ENCODE measurements at regions not wholly inside any gene's neighbourhood (a gene's known extent, or its start where the extent isn't known, plus 50 kb on each side); places are given as distances from the start of the nearest gene placed in this dataset.

DNA sequence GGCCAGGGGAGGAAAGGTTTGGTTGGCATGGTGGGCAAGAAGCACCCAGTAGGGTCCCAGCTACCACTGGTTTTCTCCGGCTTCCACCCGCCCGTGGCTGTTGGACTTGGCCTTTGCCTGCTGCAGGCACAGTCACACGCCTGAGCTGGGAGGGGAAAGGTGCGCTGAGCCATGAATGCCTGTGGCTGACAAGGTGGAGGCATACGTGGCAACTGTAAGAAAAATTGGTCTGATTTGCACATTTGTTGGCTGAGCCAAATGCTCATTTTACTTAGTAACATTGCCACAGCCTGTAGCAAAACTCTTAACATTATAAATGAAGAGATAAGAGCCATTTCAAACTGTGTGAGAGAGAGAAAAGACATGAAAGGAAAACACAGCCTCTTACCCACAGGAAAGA lies 191.6 kb downstream of the PTPRC start:
- intact Hi-C loops (cut with micrococcal nuclease; ENCODE audit: unreplicated experiment) = no loop called here
- no peak overlapping the region for H3K27ac ChIP-seq (ENCODE audit: low read depth, low read length, poor library complexity, severe bottlenecking)
- DNase-seq (ENCODE audit: low spot score) = no peak
- H3K4me3 ChIP-seq (ENCODE audit: low read depth, low read length, poor library complexity, severe bottlenecking) = no peak overlapping the region
- ChIA-PET CTCF (no interaction called here), POLR2A (ENCODE audit: low non-redundant PET) (no interaction called here)
- no TSS peak for BruUV-seq (replicated peaks)
- H3K4me1 ChIP-seq (ENCODE audit: insufficient read depth, low read length, poor library complexity, severe bottlenecking) = no peaks in the 10 kb centered on the region
- H3K27me3 ChIP-seq (replicated peaks; ENCODE audit: insufficient read depth, low read depth, low read length, poor library complexity) = no peaks in the 10 kb centered on the region
- no peaks in the 10 kb centered on the region for H3K9me3 ChIP-seq (ENCODE audit: low read depth, low read length, poor library complexity, severe bottlenecking)
- peaks cover 5% of the 10 kb centered on the region for H3K36me3 ChIP-seq (ENCODE audit: insufficient read depth, low read length, poor library complexity, severe bottlenecking)
- TF ChIP-seq EZH2 (IDR thresholded peaks at IDR 0.05; ENCODE audit: borderline replicate concordance, low read depth, low read length, poor library complexity, severe bottlenecking) = no peak
- TF ChIP-seq, protein P1, sequence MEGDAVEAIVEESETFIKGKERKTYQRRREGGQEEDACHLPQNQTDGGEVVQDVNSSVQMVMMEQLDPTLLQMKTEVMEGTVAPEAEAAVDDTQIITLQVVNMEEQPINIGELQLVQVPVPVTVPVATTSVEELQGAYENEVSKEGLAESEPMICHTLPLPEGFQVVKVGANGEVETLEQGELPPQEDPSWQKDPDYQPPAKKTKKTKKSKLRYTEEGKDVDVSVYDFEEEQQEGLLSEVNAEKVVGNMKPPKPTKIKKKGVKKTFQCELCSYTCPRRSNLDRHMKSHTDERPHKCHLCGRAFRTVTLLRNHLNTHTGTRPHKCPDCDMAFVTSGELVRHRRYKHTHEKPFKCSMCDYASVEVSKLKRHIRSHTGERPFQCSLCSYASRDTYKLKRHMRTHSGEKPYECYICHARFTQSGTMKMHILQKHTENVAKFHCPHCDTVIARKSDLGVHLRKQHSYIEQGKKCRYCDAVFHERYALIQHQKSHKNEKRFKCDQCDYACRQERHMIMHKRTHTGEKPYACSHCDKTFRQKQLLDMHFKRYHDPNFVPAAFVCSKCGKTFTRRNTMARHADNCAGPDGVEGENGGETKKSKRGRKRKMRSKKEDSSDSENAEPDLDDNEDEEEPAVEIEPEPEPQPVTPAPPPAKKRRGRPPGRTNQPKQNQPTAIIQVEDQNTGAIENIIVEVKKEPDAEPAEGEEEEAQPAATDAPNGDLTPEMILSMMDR (conservative IDR thresholded peaks at IDR 0.05; ENCODE audit: low read depth, low read length) = no peak

DNA sequence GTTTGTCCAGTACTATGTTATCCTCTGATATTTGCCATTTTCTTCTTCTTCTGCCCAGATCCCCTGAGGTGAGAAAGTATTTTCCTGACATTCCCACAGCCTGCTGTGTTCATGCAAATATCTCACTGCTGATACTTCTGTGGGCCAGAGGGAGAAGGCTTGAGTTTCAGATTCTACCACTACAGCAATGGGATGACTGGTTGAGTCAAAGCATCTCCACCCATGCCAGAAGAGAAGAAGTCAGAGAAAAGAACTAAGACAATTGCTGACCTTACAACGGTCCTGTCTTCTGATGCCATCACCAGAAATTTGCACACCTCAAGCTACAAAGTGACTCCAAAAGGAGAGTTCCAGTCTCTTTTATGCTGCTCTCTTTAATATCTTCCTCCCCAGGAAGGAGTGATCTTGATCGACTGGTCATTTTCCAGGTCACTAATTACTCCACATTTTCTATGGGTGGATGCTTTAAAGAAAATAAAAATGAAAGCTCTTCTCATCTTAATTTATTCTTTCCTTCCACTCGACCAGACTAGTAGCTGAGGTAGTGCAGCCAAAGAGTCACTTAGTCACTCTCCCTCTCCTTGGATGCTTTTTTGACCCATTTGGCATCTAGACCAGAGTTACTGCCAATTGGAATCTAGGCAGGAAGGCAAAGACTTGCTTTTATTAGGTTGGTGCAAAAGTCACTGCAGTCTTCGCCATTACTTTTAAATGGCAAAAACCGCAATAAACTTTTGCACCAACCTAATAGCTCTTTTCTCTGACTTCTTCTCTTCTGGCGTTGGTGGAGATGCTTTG lies 195.1 kb downstream of the PTPRC start:
- ChIA-PET POLR2A (ENCODE audit: low non-redundant PET) (no interaction called here), CTCF (no interaction called here)
- Histone ChIP-seq H3K27me3 (replicated peaks; ENCODE audit: insufficient read depth, low read depth, low read length, poor library complexity) (no peaks in the 10 kb centered on the region), H3K27ac (ENCODE audit: low read depth, low read length, poor library complexity, severe bottlenecking) (no peak overlapping the region), H3K9me3 (ENCODE audit: low read depth, low read length, poor library complexity, severe bottlenecking) (no peaks in the 10 kb centered on the region), H3K36me3 (ENCODE audit: insufficient read depth, low read length, poor library complexity, severe bottlenecking) (peaks cover 5% of the 10 kb centered on the region), H3K4me1 (ENCODE audit: insufficient read depth, low read length, poor library complexity, severe bottlenecking) (no peaks in the 10 kb centered on the region), H3K4me3 (ENCODE audit: low read depth, low read length, poor library complexity, severe bottlenecking) (no peak overlapping the region)
- no TSS peak for BruUV-seq (replicated peaks)
- DNase-seq (ENCODE audit: low spot score) = no peak
- intact Hi-C loops (cut with micrococcal nuclease; ENCODE audit: unreplicated experiment) = no loop called here
- no peak for TF ChIP-seq EZH2 (IDR thresholded peaks at IDR 0.05; ENCODE audit: borderline replicate concordance, low read depth, low read length, poor library complexity, severe bottlenecking)
- TF ChIP-seq, protein P1 (conservative IDR thresholded peaks at IDR 0.05; ENCODE audit: low read depth, low read length) = no peak

DNA sequence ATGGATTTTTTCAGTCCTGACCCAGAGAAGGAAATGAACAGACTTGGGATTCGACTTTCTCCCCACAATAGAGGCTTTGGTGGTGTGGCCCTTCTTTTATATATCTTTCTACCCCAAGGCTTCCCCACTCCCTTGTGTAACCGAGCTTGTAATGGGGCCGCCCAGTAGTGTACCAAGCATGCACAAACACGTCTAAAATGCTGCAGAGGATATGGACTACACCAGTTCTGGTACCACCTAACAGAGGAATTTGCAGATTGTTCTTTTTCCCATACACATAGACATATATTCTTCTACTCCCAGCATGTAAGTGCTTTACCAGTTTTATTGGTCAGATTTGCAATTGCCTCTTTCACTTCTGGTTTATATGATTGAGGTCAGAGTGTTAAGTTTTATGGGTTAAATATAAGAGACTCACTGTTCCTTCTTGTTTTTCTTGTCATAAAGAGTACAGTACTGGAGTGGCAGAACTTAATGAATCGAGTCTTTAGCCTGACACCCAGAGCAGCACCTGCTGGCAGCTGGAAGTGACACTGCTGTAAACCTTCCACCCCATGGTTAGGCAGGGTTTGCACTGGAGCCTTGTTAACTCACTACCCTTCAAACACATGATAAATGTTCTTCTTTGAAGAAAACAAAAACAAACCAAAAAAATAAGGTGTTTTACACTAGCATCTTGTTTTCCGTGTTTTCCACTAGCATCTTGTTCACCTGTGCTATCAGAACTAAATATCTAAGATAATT lies 198.6 kb downstream of the PTPRC start:
- Histone ChIP-seq H3K4me1 (ENCODE audit: insufficient read depth, low read length, poor library complexity, severe bottlenecking) (no peaks in the 10 kb centered on the region), H3K36me3 (ENCODE audit: insufficient read depth, low read length, poor library complexity, severe bottlenecking) (peaks cover 9% of the 10 kb centered on the region), H3K27ac (ENCODE audit: low read depth, low read length, poor library complexity, severe bottlenecking) (no peak overlapping the region), H3K4me3 (ENCODE audit: low read depth, low read length, poor library complexity, severe bottlenecking) (no peak overlapping the region), H3K9me3 (ENCODE audit: low read depth, low read length, poor library complexity, severe bottlenecking) (no peaks in the 10 kb centered on the region), H3K27me3 (replicated peaks; ENCODE audit: insufficient read depth, low read depth, low read length, poor library complexity) (no peaks in the 10 kb centered on the region)
- DNase-seq (ENCODE audit: low spot score) = no peak
- POLR2A ChIA-PET (ENCODE audit: low non-redundant PET) = no interaction called here
- CTCF ChIA-PET = no interaction called here
- intact Hi-C loops (cut with micrococcal nuclease; ENCODE audit: unreplicated experiment) = no loop called here
- BruUV-seq (replicated peaks) = no TSS peak
- TF ChIP-seq EZH2 (IDR thresholded peaks at IDR 0.05; ENCODE audit: borderline replicate concordance, low read depth, low read length, poor library complexity, severe bottlenecking) = no peak
- TF ChIP-seq, protein P1 (conservative IDR thresholded peaks at IDR 0.05; ENCODE audit: low read depth, low read length) = no peak

All from A673 (cell line).